ENCODE measurements at regions not wholly inside any gene's neighbourhood (a gene's known extent, or its start where the extent isn't known, plus 50 kb on each side); places are given as distances from the start of the nearest gene placed in this dataset.

- Histone ChIP-seq H3K79me2 (no peaks in the 10 kb centered on the region), H2AFZ (no peak overlapping the region), H3K4me1 (ENCODE audit: insufficient read depth) (no peaks in the 10 kb centered on the region), H3K9me3 (ENCODE audit: low read depth) (no peaks in the 10 kb centered on the region), H3K4me3 (no peak overlapping the region), H4K20me1 (ENCODE audit: insufficient read depth, poor library complexity, severe bottlenecking) (no peaks in the 10 kb centered on the region), H3K27ac (no peak overlapping the region), H3K27me3 (no peaks in the 10 kb centered on the region), H3K9me2 (replicated peaks; ENCODE audit: insufficient read depth) (no peaks in the 10 kb centered on the region), H3K36me3 (replicated peaks; ENCODE audit: insufficient read depth, low read depth) (no peaks in the 10 kb centered on the region), H3K4me2 (no peak overlapping the region)
- WGBS (ENCODE audit: low lambda C conversion rate, missing lambda C conversion rate), result 45% methylated on average over 14 of the region's 14 CpGs
- no peak for DNase-seq (ENCODE audit: low spot score)
- no peak for TF ChIP-seq EZH2 (IDR thresholded peaks at IDR 0.05; ENCODE audit: borderline replicate concordance)
- TF ChIP-seq EZH2phosphoT487 (IDR thresholded peaks at IDR 0.05; ENCODE audit: low read depth, severe bottlenecking, unreplicated experiment), result no peak
- TF ChIP-seq CTCF (IDR thresholded peaks at IDR 0.05; ENCODE audit: poor library complexity), result no peak
Observed at GRCh38 chr2:104215269-104216161, 638.4 kb upstream of the POU3F3 start.

- Histone ChIP-seq H3K79me2 (no peaks in the 10 kb centered on the region), H3K27me3 (no peaks in the 10 kb centered on the region), H3K4me3 (no peak overlapping the region), H3K9me2 (replicated peaks; ENCODE audit: insufficient read depth) (no peaks in the 10 kb centered on the region), H3K4me2 (no peak overlapping the region), H2AFZ (no peak overlapping the region), H3K27ac (no peak overlapping the region), H4K20me1 (ENCODE audit: insufficient read depth, poor library complexity, severe bottlenecking) (no peaks in the 10 kb centered on the region), H3K4me1 (ENCODE audit: insufficient read depth) (no peaks in the 10 kb centered on the region), H3K9me3 (ENCODE audit: low read depth) (no peaks in the 10 kb centered on the region), H3K36me3 (replicated peaks; ENCODE audit: insufficient read depth, low read depth) (no peaks in the 10 kb centered on the region)
- 96% methylated on average over 1 of the region's 1 CpG for WGBS (ENCODE audit: low lambda C conversion rate, missing lambda C conversion rate)
- no peak for TF ChIP-seq EZH2phosphoT487 (IDR thresholded peaks at IDR 0.05; ENCODE audit: low read depth, severe bottlenecking, unreplicated experiment)
- TF ChIP-seq EZH2 (IDR thresholded peaks at IDR 0.05; ENCODE audit: borderline replicate concordance), result no peak
- TF ChIP-seq CTCF (IDR thresholded peaks at IDR 0.05; ENCODE audit: poor library complexity), result no peak
- no peak for DNase-seq (ENCODE audit: low spot score)
Observed at GRCh38 chr2:104233591-104233990, 620.3 kb upstream of the POU3F3 start.

GRCh38 chr2:104236491-104236890 is 617.4 kb upstream of the POU3F3 start:
- Histone ChIP-seq H3K79me2 (no peaks in the 10 kb centered on the region), H3K9me3 (ENCODE audit: low read depth) (no peaks in the 10 kb centered on the region), H2AFZ (no peak overlapping the region), H3K4me3 (no peak overlapping the region), H3K27ac (no peak overlapping the region), H3K36me3 (replicated peaks; ENCODE audit: insufficient read depth, low read depth) (no peaks in the 10 kb centered on the region), H3K4me1 (ENCODE audit: insufficient read depth) (no peaks in the 10 kb centered on the region), H3K9me2 (replicated peaks; ENCODE audit: insufficient read depth) (no peaks in the 10 kb centered on the region), H4K20me1 (ENCODE audit: insufficient read depth, poor library complexity, severe bottlenecking) (no peaks in the 10 kb centered on the region), H3K4me2 (no peak overlapping the region), H3K27me3 (no peaks in the 10 kb centered on the region)
- no peak for DNase-seq (ENCODE audit: low spot score)
- TF ChIP-seq EZH2 (IDR thresholded peaks at IDR 0.05; ENCODE audit: borderline replicate concordance), result no peak
- no peak for TF ChIP-seq CTCF (IDR thresholded peaks at IDR 0.05; ENCODE audit: poor library complexity)
- TF ChIP-seq EZH2phosphoT487 (IDR thresholded peaks at IDR 0.05; ENCODE audit: low read depth, severe bottlenecking, unreplicated experiment), result no peak
- WGBS (ENCODE audit: low lambda C conversion rate, missing lambda C conversion rate), result 83% methylated on average over 5 of the region's 5 CpGs
